HuH-7.5 (cell line): ENCODE measurements at regions not wholly inside any gene's neighbourhood (a gene's known extent, or its start where the extent isn't known, plus 50 kb on each side); places are given as distances from the start of the nearest gene placed in this dataset.
"Not testable (repeated sequence)": the region's sequence is repeated elsewhere in the genome, so short reads cannot be mapped to it uniquely, and the experiment has no call there.

Source experiments
- DNase-seq: peaks from one replicate; pipeline ENCODE4 v3.0.0; 2011; ENCODE audit warnings: low spot score

GRCh38 chr9:134546746-134547145 lies 94.9 kb upstream of the COL5A1 start:
- DNase-seq: no peak

GRCh38 chr9:134547161-134548100 lies 94.2 kb upstream of the COL5A1 start:
- DNase-seq: no peak

- no peak for DNase-seq
Measured at GRCh38 chr9:134548185-134548584, 93.4 kb upstream of the COL5A1 start.

DNA sequence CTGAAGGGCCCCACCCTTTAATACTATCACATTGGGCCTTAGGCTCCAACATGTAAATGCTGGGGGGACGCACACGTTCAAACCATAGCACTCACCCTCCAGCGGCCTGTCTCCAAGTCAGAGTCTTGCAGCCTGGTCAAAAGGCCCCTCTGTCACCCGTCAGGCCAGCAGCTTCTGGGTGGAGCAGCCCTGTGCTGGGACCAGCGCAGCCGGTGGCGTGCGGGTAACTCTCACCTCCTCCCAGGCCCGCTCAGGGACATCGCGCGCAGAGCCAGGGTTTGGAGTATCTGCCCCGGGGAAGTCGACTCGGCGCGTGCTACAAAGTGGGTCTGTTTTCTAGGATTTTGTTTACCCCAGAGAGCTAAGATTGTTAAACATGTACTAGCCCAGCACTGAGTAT lies 93.0 kb upstream of the COL5A1 start:
- no peak for DNase-seq

DNA sequence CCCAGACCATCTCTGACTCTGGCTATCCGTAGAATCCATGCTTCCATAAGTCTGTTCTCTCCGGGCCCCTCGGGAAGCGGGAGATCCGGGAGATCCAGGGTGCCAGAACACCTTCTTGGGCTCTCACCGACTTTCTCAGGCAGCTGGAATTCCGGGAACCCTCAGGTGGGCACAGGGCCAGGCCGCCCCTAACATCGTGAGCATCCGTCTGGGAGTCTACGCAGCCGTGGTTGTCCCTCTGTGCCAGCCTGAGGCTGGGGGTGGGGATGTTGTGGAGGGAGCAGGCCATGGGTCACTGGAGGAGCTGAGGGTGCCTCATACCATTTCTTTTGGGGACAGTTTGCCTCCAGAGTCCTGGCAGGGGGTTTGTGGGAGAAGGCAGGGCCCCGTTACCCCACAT lies 92.3 kb upstream of the COL5A1 start:
- no peak for DNase-seq

GRCh38 chr9:134550081-134550480 lies 91.5 kb upstream of the COL5A1 start:
- not testable (repeated sequence) for DNase-seq

DNA sequence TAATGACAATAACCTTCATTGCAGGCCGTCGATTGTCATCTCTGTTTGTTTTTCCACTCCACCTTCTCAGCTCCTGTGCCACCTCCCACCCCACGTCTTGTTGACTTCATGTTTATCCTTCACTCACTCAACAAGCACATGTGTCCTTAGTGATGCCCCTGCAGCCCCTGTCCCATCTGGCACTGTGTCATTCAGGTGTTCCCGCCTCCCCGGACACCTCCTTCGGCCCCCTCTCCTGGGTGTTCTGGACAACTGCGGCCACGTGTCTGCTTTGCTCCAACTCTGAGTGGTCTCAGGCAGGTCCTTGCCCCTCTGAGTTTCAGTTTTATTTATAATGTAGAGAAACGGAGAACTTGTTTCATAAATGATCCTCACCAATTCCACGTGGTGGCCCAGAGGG lies 91.0 kb upstream of the COL5A1 start:
- DNase-seq: no peak

DNA sequence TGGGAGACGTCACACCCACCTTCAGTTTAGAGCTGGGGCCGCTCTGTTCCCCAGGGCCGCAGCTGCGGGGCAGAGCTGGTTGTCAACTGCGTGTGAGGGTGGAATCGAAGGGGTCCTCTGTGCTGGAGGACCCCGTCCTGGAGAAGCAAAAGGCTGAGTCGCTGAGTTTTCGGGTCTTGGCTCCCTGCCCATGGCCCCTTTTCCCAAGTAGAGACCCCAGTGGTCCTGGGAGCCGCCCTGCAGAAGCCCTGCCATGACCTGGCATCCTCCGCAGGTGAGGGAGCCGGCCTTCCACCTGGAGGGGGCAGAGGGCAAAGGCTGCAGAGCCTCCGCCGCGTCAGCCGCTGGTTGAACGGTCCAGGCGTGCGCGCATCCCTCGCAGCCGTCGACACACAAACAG lies 90.4 kb upstream of the COL5A1 start:
- no peak for DNase-seq

DNA sequence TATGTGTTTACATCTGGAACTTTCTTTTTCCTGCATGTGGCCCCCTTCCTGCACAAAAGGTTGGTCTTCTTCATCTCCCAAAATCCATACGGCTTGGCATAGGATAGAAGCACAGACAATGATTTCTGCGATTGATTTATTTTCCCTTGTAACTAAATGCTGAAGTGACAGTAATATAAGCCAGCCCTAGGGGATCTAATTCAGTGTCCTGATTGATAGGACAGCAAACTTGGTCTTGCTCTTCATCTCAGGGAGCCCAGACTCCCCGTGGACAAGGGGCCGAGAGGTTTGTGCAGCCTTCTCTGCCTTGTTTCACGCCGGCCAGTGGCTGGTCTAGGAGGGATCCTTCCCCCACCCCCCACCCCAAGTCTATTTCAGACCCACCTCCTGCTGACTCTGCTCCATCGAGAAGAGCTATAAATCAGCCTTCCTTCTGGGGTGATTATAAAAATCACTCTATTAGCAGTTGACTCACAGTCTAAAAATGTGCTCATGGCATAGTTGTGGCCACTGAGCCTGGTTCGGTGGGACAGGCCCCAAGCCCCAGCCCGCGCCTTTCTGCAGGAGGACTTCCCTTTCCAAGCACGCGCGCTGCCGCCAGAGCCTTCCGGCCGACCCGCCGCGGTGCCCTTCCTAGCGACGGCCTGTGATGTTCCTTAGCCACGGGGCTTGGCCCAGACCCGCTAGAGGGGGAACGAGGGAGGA lies 89.8 kb upstream of the COL5A1 start:
- DNase-seq: no peak

- DNase-seq: no peak
Measured at GRCh38 chr9:134552349-134552990, 89.1 kb upstream of the COL5A1 start.

DNA sequence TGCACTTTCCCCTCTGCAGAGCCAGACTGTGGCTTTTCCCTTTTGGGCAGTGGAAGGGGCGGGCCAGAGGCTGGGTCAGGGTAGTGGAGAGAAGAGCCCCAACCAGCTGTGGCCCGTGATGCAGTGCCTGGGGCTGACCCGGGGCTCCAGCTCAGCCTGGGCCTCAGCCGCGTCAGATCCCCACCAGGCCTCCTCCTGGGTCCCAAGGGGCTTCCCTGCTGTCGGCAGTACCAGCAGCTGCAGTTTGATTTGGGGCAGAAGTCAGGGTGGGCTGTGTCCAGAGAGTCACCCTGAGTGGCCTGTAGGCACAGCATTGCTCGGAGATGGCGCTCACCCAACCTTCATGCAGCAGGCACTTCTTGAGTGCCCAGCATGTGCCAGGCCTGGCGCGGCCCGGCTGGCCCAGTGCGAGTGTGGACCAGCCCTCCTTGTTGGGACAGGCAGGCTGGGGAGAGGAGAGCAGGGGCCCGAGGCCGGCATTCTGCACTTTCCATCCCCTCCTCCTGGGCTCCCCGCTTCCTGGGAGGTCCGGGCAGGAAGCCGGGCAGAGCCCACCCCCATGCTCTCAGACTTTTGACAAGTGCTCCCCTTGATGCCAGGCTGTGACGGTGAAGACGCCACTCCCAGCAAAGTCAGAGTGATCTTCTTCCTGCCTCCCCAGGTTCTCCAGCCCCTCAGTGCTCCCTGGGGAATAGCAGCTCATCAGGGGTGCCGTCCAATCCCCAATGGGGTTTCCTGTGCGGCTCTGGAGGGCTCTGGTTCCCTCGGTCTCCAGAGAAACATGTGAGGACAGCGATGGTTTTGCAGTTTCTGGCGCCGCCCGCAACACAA lies 88.3 kb upstream of the COL5A1 start:
- DNase-seq: no peak

DNA sequence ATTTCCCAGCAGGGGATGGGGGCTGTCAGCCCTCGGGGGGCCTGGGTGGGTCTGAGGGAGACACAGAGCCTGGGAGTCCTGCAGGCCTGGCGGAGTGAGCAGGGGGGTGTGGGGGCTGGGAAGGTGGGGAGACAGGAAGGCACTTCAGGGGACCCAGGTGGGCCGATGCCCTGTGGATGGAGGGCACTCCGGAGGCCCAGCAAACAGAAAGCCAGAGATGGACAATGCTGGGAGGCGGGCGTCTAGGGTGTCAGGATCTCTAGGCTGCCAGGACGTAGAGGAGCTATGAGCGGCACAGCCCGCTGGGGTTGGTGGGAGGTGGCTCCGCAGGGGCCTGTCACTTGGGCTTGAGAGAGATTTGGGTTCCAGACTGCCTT lies 87.6 kb upstream of the COL5A1 start:
- no peak for DNase-seq

DNA sequence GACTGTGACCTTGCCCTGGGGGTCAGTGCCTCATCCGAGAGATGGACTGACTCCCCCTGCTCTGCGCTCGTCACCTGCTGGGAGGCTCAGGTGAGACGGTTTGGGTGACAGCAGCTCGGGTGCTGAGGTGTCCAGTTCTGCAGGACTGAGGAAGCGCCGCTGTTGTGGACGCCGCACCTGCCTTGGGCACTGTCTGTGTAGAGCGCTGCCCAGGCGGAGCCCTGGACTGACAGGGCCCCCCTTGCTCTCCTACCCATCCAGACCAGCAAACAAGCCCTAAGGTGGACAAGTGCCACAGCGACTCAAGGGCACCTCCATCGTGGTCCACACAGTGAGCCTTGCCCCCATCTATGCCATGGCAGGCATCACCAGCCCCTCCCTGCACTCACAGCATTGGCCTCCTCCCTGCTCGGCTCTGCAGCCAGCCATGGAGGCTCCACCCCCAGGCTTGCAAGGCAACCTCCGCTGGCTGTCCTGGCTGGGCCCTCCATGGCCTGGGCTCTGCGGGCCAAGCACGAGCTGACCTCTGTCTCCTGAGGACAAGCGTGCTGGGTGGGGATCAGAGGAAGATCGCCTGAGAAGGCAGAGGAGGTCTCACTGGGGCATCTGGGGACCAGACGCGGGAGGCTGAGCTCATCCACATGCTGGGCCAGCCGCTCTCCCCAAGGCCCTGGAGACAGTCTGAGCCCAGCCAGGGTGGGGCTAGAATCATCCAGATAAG lies 87.1 kb upstream of the COL5A1 start:
- no peak for DNase-seq

- no peak for DNase-seq
Measured at GRCh38 chr9:134555094-134555650, 86.4 kb upstream of the COL5A1 start.

DNA sequence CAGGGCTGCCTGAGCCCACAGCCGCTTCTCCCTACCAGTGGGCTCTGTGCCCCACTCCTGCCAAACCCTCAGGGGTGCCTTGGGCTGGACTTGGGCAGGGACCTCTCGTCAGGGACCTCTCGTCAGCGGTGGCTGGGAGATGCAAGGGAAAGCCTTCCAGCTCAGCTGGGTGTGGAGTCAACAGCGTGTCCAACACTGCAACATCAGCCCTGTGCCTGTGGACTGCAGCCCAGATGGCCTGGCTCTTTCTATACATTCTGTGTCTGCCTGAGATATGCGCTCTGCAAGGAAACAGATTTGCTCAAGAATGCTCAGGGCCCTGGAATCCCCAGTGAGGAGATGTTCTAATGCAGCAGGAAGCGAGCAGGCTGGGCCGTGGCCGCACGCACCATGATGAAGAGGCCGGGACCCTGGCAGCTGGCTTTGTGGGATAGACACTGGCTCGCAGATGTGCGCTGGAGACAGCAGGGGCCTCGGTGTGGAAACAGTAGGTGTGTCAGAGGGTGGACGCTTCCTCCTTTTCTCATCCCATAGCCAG lies 85.0 kb upstream of the COL5A1 start:
- no peak for DNase-seq

DNA sequence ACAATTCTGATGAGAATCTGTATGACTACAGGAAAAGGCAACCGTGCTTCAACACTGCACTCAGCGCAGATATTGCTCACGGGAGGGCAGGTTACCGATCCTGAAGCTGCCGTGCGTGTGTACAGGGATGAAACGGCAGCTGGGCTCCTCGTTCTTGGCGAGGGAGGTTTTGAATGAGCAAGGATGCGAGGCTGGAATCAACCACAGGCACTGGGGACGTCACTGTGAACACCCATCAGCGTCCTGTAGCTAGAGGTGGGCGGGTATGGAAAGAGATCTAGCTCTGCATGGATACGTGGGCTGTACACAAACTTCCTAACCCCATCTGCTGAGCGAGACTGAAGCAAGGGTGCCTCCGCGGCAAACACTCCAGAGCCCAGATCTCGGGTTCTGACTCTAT lies 84.3 kb upstream of the COL5A1 start:
- no peak for DNase-seq

DNA sequence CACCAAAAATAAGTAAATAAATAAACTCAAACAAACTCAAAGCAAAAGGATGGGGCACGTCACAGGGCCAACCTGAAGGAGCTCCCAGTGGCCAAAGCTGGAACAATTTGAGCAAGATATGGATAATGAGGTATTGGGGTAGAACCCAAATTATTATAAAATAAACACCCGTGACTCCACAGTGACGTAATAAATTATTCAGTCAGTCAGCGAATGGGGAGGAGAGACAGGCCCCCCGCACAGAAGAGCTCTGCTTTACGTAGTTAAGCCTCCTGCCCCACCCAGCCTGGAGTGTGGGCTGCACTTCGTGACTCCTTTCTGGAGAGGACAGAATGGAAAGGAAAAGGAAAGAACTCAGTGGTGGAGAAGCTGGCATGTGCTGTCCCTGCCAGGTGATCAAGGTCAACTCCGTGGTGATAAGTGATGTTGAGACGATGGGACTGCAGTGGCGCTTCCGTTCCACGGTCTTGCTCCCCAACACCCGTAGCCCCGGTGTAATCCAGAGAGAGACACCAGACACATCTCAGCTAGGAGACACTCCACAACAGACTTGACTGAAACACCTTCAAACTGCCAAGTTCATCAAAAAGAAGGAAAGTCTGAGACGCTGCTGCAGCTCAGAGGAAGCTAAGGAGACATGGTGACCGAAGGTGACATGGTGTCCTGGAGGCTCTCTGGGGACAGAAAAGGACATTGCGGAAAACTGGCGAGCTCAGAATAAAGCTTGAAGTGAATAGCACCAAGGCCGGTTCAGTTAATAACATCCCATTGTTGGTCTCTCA lies 83.3 kb upstream of the COL5A1 start:
- DNase-seq: no peak

DNA sequence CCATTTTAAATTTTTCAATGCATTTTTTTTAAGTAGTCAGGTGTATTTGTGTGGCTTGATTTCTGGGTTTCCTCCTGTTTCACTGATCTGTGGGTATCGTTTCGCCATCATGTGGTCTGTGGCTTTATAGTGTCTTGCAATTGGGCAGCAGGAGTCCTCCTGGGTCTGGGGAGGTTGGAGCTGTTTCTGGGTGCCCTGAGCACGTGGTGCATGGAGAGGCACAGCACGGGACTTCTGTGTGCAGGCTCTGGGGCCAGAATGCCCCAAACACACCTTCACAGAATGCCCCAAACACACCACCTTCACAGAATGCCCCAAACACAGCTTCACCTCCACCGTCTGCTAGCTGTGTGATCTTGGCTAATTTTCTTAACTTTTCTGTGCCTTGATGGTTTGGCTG lies 82.6 kb upstream of the COL5A1 start:
- DNase-seq: no peak

DNA sequence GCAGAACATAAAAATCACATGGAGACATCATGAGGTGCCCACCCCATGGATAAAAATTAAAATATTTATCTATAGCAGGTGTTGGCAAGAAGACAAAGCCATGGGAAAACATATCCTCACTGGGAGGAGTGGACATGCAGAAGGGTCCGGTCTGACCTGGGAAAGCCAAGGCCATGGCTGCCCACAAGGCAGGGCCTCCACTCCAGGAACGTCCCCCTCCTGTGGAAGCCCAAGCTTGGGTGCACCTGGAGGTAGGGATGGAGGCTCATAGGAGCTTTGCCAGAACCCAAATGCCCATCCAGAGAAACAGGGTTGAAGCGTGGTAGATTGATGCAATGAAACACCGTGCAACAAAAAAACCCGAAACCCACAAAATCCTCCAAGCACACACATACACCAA lies 81.4 kb upstream of the COL5A1 start:
- no peak for DNase-seq

GRCh38 chr9:134560654-134561053 lies 80.9 kb upstream of the COL5A1 start:
- DNase-seq: no peak
